Adrenal gland (tissue), 5 donors: ENCODE measurements at regions not wholly inside any gene's neighbourhood (a gene's known extent, or its start where the extent isn't known, plus 50 kb on each side); places are given as distances from the start of the nearest gene placed in this dataset.

Experiments
- POLR2A ChIP-seq, 2 donors: fragments of 450-650 bp; IDR thresholded peaks; one replicate each; pipeline ENCODE4 v1.6.1; 2017; ENCODE audit warnings: antibody characterized with exemption in 2 of 2, mild to moderate bottlenecking in 2 of 2, moderate library complexity in 1 of 2
- TF ChIP-seq, protein P1 (sequence below), 6 experiments: fragments of 450-650 bp in 4 of 6; fragments of 200-600 bp in 2 of 6; sonication (generic) in 1 of 6; IDR thresholded peaks; 1 replicate in 5 of 6; 2 replicates in 1 of 6; pipeline versions ENCODE4 v1.5.1 to v1.8.0; 2016 to 2021; ENCODE audit warnings: antibody characterized with exemption in 6 of 6, mild to moderate bottlenecking in 2 of 6, moderate library complexity in 1 of 6
- donor health status: DM: no; HTN: no; CAD: no.

DNA sequence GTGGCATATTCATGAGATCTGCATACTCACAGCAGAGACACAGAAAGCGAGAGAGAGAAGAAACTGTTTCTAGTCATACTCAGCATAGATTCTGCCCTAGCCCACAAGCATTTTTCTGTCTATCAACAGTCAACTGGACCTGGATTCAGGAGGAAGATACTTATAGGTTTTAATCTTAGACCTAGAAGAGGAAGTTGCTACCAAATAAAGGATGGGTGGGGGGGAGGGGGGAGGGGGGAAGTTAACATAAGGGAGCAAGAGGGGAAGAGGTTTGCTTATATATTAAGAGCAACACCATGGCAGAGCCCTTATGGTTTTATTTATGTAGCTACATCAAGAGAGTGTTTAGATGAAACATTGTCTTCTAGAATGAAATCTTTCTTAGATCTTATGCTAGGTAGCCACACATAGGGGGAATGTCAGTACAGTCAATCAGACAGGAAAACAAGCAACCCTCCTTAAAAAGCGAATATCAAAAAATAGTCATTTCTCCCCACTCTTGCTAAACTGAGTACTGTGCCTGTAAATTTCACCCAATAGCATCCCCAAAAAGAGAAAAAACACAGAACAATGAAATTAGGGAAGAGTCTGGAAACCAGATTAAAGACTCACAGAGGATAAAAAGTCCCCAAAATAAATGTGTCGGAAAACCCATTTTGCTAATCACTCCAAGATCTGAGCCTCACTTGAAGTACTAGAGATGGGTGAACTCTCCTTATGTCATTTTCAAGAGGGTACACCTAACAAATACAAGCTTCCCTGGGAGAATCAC lies 192.7 kb upstream of the NR4A3 start:
- TF ChIP-seq, protein P1, sequence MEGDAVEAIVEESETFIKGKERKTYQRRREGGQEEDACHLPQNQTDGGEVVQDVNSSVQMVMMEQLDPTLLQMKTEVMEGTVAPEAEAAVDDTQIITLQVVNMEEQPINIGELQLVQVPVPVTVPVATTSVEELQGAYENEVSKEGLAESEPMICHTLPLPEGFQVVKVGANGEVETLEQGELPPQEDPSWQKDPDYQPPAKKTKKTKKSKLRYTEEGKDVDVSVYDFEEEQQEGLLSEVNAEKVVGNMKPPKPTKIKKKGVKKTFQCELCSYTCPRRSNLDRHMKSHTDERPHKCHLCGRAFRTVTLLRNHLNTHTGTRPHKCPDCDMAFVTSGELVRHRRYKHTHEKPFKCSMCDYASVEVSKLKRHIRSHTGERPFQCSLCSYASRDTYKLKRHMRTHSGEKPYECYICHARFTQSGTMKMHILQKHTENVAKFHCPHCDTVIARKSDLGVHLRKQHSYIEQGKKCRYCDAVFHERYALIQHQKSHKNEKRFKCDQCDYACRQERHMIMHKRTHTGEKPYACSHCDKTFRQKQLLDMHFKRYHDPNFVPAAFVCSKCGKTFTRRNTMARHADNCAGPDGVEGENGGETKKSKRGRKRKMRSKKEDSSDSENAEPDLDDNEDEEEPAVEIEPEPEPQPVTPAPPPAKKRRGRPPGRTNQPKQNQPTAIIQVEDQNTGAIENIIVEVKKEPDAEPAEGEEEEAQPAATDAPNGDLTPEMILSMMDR (IDR thresholded peaks at IDR 0.05), result no peak
- no peak for TF ChIP-seq POLR2A (IDR thresholded peaks at IDR 0.05)
